ENCODE measurements at regions not wholly inside any gene's neighbourhood (a gene's known extent, or its start where the extent isn't known, plus 50 kb on each side); places are given as distances from the start of the nearest gene placed in this dataset.

GRCh38 chr10:31635009-31635408 is 293.6 kb downstream of the ARHGAP12 start:
- DNase-seq: no peak

DNA sequence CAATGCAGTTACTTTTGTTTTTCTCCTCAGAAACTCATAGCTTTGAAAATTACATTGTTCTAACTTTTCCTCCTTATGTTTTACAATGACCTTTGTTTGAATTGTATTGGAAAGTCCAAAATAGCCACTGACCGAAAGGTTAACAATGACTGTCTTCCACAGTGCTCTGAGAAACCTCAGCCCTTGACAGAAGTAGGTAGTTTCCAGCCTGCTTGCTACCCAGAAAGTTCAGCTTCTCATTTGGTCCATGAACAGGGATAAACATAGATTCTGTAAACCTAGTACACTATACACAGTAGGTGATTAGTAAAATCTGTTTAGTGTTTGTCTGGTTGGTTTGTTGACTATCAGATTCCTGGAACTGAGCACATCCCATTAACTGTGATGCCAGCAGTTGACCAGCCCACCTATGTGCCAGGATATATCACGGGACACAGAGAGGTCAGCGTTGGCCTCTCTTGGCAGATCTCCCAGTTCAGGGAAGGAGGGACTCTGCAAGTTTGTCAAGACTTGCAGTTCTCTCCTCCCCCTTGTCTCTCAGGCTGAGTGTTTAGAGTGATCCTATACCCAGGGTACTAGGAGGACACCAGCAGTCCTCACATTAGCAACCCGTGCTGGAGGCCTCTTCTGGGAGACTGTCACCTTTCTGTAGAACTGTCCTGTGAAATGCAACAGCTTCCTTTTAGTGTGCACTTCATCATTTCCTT is 297.6 kb downstream of the ARHGAP12 start:
- DNase-seq: no peak

DNA sequence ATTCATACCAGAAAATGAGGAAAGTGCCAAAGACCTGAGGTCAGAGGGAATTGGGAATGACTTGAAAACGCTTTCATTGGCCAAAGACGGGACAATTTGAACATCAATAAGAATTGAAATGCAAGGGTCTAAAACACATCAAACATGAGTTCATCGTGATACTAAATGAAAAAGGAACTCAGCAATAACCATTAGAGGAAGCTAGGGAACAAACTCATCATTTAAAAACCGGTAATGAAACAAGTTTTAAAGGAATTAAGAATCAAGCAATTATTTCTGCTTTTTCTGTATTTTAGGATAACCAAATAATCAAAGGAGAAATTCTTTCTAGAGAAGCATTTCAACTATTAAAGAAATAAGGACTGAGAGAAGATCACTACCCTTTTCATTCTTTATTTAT is 303.1 kb downstream of the ARHGAP12 start:
- no peak for DNase-seq

- no peak for DNase-seq
These were observed 304.0 kb downstream of the ARHGAP12 start for GRCh38 chr10:31624611-31625010.

- DNase-seq: no peak
These were observed 304.7 kb downstream of the ARHGAP12 start for GRCh38 chr10:31623947-31624346.

DNA sequence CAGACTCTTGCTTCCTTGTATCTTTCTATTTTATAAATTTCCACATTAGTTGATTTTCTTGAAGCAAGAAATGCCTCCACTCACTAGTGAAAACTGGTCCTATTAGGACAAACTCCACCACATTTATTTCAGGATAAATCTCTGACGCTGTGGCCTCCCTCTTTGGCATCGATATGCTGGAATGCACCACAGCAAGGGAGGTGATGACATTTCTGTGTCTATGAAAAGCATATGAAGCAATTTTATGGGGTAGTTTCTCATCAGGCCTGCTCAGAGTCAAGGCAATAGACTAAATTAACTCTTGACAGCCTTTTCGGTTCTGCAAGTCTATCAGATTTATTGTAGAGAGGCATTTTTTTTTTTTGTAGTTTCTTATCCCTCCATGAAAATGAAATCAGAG is 304.4 kb downstream of the ZEB1 start:
- no peak for DNase-seq

DNA sequence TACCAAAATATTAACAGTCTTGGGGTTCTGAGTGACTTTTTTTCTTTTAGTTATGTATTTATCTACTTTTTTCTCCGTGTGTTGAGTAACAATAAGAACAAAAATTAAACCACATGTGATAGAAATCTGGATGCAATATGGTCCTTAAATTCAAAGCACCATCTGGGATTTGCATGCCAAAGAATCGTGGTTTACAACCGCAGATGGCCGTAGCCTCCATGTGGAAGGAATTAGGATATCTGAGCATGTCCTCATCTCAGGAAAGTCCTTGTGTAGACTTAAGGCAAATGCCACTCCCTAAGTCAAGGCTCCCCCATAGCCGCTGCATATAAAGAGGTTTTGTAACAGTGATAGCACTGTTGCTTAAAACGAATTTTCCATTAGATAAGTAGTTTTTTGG is 304.0 kb downstream of the ZEB1 start:
- DNase-seq: no peak

GRCh38 chr10:31621733-31622132 is 302.7 kb downstream of the ZEB1 start:
- DNase-seq: no peak

DNA sequence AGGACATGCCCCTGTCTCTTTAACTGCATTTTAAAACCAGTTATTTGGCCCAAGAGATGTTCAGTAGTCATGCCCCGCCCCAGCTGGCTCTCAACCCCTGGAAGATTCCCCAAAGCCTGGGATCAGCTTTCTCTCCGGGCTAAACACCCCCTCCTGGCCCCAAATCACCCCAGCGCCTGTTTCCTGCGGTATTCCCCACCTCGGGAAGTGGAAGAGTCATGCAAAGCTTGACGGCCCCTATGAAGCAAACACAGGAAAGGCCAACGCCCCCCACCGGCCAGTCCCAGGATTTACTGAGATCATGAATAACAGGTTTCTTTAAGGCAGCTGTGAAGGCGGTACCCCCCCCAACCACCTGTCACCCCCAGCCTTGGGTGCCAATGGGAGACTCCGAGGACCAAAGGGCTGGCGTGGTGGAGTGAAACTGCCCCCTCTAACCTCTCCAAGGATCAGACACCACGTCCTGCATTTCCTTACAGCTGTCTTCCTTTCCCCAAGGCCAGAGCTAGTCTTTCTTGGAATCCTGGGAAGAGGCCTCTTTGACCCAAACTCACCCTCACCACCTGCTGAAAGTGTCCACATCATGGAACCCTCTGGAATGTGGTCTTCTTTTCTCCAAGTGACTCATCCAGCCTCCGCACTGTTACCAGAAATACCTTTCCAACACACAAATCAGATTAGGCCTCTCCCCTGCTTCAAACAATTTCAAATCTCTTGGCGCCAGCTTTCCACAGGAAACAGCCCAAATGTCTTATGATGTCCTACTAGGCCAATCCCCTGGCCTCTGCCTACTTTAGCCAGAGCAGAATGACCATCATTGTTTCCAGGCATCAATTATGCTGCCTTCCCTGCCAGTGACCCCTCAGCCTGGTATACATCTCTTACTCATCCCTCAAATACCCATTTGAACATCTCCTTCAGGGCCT is 301.5 kb downstream of the ZEB1 start:
- no peak for DNase-seq

- no peak for DNase-seq
These were observed 300.6 kb downstream of the ZEB1 start for GRCh38 chr10:31619531-31620061.

GRCh38 chr10:31618541-31619291 is 299.7 kb downstream of the ZEB1 start:
- no peak for DNase-seq

GRCh38 chr10:31617757-31618156 is 298.7 kb downstream of the ZEB1 start:
- DNase-seq: no peak

- no peak for DNase-seq
These were observed 298.1 kb downstream of the ZEB1 start for GRCh38 chr10:31617133-31617532.

DNA sequence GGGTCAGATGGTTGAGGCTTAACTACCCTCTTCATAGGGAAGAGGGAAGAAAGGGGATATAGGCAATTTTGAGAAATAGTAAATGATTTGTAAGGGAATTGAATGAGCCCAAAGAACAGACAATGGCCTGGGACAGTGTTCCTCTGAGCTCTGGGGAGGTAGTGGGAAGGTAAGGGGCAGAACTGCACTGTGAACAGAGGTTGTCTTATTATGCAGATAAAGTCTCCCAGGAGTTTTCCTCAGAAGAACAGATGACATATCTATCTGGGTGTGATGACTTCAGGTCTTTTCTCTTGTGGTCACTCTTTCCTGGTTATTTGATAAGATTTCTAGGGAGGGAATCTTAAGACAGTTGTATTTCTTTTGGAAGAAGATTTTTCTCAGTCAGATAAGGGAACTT is 296.1 kb downstream of the ZEB1 start:
- DNase-seq: no peak

DNA sequence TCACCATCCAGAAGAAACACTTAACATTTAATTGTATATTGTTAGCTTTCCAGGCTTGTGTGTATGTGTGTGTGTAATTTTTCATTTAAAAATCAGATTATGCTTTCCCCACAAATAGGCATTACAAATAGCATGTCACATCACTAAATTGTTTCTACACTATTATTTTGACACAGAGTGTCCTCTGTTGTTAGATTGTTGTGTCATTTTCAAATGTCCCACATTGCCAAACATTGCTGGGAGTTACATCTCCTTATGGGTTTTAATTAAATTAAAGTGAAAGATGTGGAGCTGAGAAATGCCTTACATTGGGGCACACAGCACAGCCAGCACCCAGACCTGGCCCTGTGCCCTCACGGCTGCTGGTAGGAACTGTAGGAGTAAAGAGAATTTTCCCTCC is 295.6 kb downstream of the ZEB1 start:
- no peak for DNase-seq

DNA sequence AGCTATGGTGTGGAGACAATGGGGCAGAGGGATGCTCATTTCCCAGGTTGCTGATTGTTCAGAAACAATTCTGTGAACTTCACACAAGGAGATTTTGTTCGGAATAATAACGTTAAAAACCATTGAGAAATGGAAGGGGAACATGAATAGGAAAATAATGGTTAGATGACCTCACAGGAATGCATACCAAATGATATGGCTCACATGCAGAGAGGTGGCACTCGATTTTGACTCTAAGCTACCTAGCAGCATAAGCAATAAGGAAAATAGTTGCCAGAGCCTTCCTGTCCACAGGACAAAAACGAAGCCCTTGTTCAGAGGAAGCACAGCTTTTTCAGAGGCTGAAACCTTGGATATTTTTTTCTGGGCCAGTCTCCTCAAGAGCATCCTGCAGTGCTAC is 293.1 kb downstream of the ZEB1 start:
- no peak for DNase-seq

DNA sequence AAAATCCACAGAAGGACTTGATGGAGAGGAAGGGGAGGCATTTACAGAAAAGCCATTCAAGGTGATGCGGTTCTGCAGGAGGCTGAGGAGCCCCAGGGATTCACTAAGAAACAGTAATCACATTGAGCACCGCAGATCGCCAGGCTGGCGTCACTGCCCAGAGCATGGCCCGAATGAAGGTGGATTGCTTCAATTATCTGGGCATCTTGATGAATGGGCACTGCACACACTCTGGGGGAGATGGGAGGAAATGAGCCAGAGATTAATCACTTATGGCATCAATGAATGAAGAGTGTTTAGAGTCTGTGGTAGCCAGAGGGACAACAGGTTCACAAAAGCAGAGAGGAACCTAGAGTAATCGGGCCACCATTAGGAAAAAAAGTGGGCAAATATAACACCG is 292.1 kb downstream of the ZEB1 start:
- DNase-seq: no peak

DNA sequence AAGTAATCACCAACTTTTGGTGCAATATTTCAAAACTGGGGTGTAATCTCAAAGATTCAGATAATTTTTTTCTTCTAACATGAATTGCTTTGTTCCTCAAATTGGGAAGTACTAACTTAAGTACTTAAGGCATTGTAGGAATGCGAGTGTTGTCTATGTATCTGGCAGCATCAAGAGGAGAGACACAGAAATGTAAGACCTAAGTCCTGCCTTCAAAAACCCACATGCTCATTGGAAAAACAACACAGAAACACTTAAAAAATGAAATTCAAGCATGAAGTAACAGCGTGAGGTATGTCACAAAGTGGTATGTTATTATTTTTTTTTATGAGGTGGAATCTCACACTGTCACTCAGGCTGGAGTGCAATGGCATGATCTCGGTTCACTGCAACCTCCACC is 288.5 kb downstream of the ZEB1 start:
- no peak for DNase-seq

DNA sequence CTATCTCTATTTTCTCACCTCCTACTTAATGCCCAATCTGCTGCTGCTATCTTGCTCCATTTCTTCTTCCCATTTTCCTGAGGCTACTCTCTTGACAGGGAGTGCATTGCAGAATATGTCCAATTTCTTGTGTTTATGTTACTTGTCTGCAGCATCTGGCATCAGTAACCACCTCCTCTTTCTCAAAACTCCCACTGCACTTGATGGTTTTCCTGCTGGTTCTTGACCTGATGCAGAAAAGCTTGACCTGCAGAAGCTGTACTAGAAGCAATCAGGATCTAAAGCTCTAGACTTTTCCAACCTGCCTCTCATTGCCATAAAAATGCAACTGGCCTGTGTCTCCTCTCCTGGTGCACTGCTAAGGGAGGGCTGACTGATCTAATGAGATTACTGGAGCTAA is 287.8 kb downstream of the ZEB1 start:
- DNase-seq: no peak

DNA sequence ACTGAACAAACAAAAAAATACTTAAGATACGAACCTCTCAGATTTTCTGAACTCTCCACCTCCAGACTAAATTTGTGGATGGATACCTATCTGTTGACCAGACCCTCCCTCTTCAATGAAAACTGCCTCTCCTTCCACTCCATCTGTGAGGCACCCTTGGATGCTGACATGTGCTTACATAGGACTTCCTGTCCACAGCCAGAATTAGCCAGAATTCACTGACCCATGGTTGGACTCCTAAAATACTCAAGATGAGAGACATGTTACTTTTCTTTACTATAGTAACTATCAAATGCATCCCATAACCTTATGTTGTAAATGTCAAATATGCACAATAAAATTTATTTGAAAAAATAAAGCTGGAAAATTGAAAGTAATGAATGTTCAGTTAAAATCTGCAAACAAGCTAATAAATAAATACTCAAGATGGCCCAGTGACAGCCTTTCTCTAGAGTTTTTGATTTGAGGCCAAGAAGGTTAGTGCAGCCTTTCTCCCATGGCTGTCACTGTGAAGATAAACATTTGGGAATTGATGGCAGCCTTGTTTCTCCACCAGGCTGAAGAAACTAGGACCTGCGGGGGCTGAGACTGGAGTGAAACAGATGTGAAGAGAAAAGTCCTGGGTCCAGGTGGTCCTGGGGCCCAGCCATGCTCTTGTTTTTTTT is 287.0 kb downstream of the ZEB1 start:
- DNase-seq: no peak

DNA sequence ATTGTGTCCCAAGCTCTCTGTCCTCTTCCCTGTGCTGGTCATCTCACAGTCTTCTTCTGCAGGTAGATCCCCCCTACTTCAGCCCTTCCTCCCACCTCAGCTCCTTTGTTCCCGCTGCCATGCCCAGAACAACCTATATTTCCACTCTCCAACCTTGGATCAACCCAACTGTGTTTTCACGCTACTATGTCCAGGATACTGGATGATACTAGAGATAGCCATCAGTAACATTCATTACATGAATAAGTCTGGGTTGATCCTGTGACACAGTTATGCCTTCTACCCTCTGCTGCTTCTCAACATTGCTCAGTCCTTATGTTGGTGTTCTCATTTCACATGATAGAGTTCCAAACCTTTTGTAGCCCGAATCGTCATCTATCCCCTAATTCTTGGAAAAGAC is 286.4 kb downstream of the ZEB1 start:
- DNase-seq: no peak

DNA sequence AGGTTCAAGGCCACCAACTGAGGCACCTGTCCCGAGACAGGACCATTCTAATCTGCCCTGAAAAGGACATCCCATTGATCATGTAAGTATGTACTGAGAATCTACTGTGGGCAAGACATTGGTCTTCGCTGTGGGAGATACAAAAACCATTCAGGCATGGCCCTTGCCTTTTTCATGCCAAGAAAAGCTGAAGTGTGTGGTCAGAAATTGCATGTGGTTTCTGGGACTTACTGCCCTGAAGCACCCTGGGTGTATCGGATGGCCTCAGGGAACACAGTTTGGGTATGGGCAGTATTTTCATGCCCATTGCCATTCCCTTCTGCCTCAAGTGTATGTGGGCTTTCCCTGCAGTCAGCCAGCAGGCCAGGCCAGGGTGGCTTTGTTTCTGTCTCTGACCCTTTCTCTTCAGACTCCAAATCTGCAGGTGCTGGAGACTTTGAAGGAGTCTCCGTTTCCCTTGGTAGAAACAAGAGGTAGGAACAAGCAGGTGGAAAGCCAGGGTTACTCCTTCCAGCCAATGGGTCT is 285.7 kb downstream of the ZEB1 start:
- DNase-seq: no peak

GRCh38 chr10:31604096-31604495 is 285.1 kb downstream of the ZEB1 start:
- DNase-seq: no peak

Measured in NCI-H526 treated with DMSO at 0.1 percent for 48 hours (cell line).